ENCODE measurements at regions not wholly inside any gene's neighbourhood (a gene's known extent, or its start where the extent isn't known, plus 50 kb on each side); places are given as distances from the start of the nearest gene placed in this dataset.

DNA sequence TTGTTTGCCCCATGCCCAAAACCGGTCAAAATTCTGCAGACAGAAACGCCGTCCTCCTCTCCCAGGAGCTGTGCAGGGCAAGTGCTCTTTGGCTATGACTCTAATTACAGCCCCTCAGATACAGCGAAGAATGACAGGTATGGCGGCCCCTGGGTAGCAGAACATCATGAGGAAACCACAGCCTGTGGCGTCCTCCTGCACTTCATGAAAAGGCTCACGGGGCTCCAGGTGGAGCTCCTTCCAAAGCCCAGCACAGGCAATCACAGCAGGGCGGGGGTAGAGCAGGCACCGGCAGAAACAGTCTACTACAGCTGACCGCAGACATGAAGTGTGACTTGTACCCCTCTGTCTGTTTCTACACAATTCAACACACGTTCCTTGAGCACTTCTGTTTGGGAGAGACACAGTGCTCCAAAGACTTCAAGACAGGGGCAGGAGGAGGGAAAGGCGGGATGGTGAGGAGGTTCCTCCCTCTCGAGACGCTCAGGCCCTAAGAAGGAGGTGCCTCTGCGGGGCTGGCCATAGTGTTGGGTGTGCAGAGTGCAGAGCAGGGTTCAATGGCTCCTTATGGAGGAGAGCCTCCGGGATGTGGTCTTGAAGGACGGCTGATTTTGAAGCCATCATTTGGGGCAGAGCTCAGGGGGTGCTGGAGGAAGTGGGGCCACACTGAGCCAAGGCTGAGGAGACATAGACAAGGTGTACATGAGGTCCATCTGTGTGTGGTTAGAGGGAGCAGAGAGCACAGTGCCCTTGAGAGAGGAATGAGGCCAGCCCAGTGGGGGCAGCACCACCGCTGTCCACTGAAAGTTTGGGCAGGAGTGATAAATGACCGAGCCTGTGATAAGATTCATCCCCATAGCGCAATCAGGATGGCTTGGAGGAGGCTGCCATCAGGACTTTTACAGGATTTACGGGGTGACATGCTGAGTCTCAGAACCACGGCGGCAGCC is 468.3 kb downstream of the EIPR1 start:
- POLR2A ChIA-PET = no interaction called here
- CTCF ChIA-PET = no interaction called here
- Mint-ChIP-seq H3K27me3 (ENCODE audit: insufficient read depth, unreplicated experiment) (peaks cover 24% of the 10 kb centered on the region), H3K4me3 (ENCODE audit: unreplicated experiment) (no peak overlapping the region), H3K36me3 (ENCODE audit: insufficient read depth, unreplicated experiment) (no peaks in the 10 kb centered on the region), H3K9me3 (ENCODE audit: unreplicated experiment) (no peaks in the 10 kb centered on the region), H3K4me1 (ENCODE audit: low read depth, unreplicated experiment) (no peaks in the 10 kb centered on the region), H3K27ac (ENCODE audit: unreplicated experiment) (no peak overlapping the region)
- no TSS peak for BruUV-seq (replicated peaks)
- Histone ChIP-seq H3K4me3 (ENCODE audit: low read depth, low read length) (no peak overlapping the region), H3K9me3 (no peaks in the 10 kb centered on the region), H3K36me3 (ENCODE audit: control insufficient read depth, insufficient read depth, low read length) (no peaks in the 10 kb centered on the region), H3K27me3 (replicated peaks; ENCODE audit: control insufficient read depth, insufficient read depth, low read length) (no peaks in the 10 kb centered on the region), H3K4me1 (no peaks in the 10 kb centered on the region)
- no peak for DNase-seq
- intact Hi-C loops (cut with micrococcal nuclease; ENCODE audit: unreplicated experiment) = no loop called here
- TF ChIP-seq CTCF (IDR thresholded peaks at IDR 0.05; ENCODE audit: insufficient read depth in 1 of 2, low read depth in 1 of 2, low read length in 1 of 2, severe bottlenecking in 1 of 2, unreplicated experiment in 1 of 2) = no peak

- no peaks in the 10 kb centered on the region for H3K36me3 ChIP-seq (ENCODE audit: control insufficient read depth, insufficient read depth, low read length)
- no peak overlapping the region for H3K4me3 Mint-ChIP-seq (ENCODE audit: unreplicated experiment)
- no peaks in the 10 kb centered on the region for H3K9me3 Mint-ChIP-seq (ENCODE audit: unreplicated experiment)
- no peak overlapping the region for H3K4me3 ChIP-seq (ENCODE audit: low read depth, low read length)
- no peaks in the 10 kb centered on the region; the same call in 1 of the 2 replicates for H3K27me3 ChIP-seq (replicated peaks; ENCODE audit: control insufficient read depth, insufficient read depth, low read length)
- H3K4me1 Mint-ChIP-seq (ENCODE audit: low read depth, unreplicated experiment) = no peaks in the 10 kb centered on the region
- no peaks in the 10 kb centered on the region for H3K36me3 Mint-ChIP-seq (ENCODE audit: insufficient read depth, unreplicated experiment)
- no peak for TF ChIP-seq CTCF (IDR thresholded peaks at IDR 0.05; ENCODE audit: insufficient read depth in 1 of 2, low read depth in 1 of 2, low read length in 1 of 2, severe bottlenecking in 1 of 2, unreplicated experiment in 1 of 2)
- POLR2A ChIA-PET = no interaction called here
- H3K9me3 ChIP-seq = no peaks in the 10 kb centered on the region
- H3K27me3 Mint-ChIP-seq (ENCODE audit: insufficient read depth, unreplicated experiment) = peaks cover 29% of the 10 kb centered on the region
- no peak for DNase-seq
- BruUV-seq (replicated peaks) = no TSS peak
- no peak overlapping the region for H3K27ac Mint-ChIP-seq (ENCODE audit: unreplicated experiment)
- intact Hi-C loops (cut with micrococcal nuclease; ENCODE audit: unreplicated experiment) = no loop called here
- CTCF ChIA-PET = no interaction called here
- H3K4me1 ChIP-seq = no peaks in the 10 kb centered on the region
Observed at GRCh38 chr2:2906091-2906490, 471.5 kb downstream of the EIPR1 start.

DNA sequence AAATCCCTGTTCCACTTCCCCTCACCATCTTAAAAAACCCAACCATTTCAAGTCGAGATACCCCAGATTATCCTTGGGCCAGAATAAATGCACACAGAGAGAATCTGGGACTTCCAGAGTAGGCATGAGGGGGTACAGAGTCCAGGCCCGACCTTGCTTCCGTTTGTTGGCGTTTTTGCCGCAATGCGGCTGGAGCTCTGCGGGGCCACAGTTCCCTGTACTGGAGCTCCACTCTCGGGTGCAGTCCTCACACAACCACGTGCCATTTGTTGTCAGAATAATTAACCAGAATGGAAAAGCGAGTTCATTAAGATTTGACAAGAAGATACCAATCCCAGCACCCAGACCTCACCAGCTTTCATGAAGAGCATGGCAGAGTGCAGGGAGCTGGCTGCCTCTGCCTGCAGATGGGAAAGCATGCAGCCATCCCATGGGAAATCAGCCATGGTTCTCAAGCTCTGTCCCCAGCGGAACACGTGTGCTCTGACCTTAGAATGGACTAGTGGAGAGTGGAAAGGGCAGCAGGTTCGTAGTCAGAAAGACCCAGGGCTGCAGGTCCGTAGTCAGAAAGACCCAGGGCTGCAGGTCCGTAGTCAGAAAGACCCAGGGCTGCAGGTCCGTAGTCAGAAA is 472.8 kb downstream of the EIPR1 start:
- BruUV-seq (replicated peaks) = no TSS peak
- no peak for DNase-seq
- intact Hi-C loops (cut with micrococcal nuclease; ENCODE audit: unreplicated experiment) = no loop called here
- Histone ChIP-seq H3K9me3 (no peaks in the 10 kb centered on the region), H3K4me3 (ENCODE audit: low read depth, low read length) (no peak overlapping the region), H3K4me1 (no peaks in the 10 kb centered on the region), H3K36me3 (ENCODE audit: control insufficient read depth, insufficient read depth, low read length) (no peaks in the 10 kb centered on the region), H3K27me3 (replicated peaks; ENCODE audit: control insufficient read depth, insufficient read depth, low read length) (no peaks in the 10 kb centered on the region; the same call in 1 of the 2 replicates)
- Mint-ChIP-seq H3K27me3 (ENCODE audit: insufficient read depth, unreplicated experiment) (peaks cover 24% of the 10 kb centered on the region), H3K4me1 (ENCODE audit: low read depth, unreplicated experiment) (no peaks in the 10 kb centered on the region), H3K4me3 (ENCODE audit: unreplicated experiment) (no peak overlapping the region), H3K27ac (ENCODE audit: unreplicated experiment) (no peak overlapping the region), H3K36me3 (ENCODE audit: insufficient read depth, unreplicated experiment) (no peaks in the 10 kb centered on the region), H3K9me3 (ENCODE audit: unreplicated experiment) (no peaks in the 10 kb centered on the region)
- POLR2A ChIA-PET = interaction anchor here (0.6 kb wide), 1 partner anchor 288 kb away, joined by 3 read pairs; no protein-coding TSS in a partner anchor
- CTCF ChIA-PET = no interaction called here
- TF ChIP-seq CTCF (IDR thresholded peaks at IDR 0.05; ENCODE audit: insufficient read depth in 1 of 2, low read depth in 1 of 2, low read length in 1 of 2, severe bottlenecking in 1 of 2, unreplicated experiment in 1 of 2) = no peak

Data from Caco-2 (cell line).